NB4 (cell line): ENCODE measurements at regions not wholly inside any gene's neighbourhood (a gene's known extent, or its start where the extent isn't known, plus 50 kb on each side); places are given as distances from the start of the nearest gene placed in this dataset.

Experiments used
- MAX ChIP-seq: IDR thresholded peaks from 2 replicates; pipeline ENCODE4 v1.6.1; 2011; ENCODE audit warnings: low read depth, low read length
- MYC ChIP-seq: IDR thresholded peaks from 2 replicates; pipeline ENCODE4 v1.6.1; 2011; ENCODE audit warnings: low read depth, low read length
- POLR2A ChIP-seq: IDR thresholded peaks from 2 replicates; pipeline ENCODE4 v1.6.1; 2011; ENCODE audit warnings: mild to moderate bottlenecking; ENCODE audit not compliant: insufficient read length; ENCODE audit errors: extremely low read depth
- TF ChIP-seq, protein P1 (sequence below): IDR thresholded peaks from one replicate; pipeline ENCODE4 v1.5.1; 2012; ENCODE audit warnings: low read depth, low read length

- TF ChIP-seq POLR2A (no peak), MYC (no peak), MAX (no peak)
- TF ChIP-seq, protein P1, sequence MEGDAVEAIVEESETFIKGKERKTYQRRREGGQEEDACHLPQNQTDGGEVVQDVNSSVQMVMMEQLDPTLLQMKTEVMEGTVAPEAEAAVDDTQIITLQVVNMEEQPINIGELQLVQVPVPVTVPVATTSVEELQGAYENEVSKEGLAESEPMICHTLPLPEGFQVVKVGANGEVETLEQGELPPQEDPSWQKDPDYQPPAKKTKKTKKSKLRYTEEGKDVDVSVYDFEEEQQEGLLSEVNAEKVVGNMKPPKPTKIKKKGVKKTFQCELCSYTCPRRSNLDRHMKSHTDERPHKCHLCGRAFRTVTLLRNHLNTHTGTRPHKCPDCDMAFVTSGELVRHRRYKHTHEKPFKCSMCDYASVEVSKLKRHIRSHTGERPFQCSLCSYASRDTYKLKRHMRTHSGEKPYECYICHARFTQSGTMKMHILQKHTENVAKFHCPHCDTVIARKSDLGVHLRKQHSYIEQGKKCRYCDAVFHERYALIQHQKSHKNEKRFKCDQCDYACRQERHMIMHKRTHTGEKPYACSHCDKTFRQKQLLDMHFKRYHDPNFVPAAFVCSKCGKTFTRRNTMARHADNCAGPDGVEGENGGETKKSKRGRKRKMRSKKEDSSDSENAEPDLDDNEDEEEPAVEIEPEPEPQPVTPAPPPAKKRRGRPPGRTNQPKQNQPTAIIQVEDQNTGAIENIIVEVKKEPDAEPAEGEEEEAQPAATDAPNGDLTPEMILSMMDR, result no peak
Observed at GRCh38 chr16:82386761-82387160, 216.7 kb upstream of the MPHOSPH6 start.
